COLO829 (cell line): ENCODE measurements at regions not wholly inside any gene's neighbourhood (a gene's known extent, or its start where the extent isn't known, plus 50 kb on each side); places are given as distances from the start of the nearest gene placed in this dataset.

Experiments used
- DNase-seq: peaks from one replicate; pipeline ENCODE4 v3.0.0; 2012; ENCODE audit warnings: low spot score

GRCh38 chr2:105150231-105150630, 91.3 kb upstream of the GPR45 start:
- DNase-seq, result no peak

DNA sequence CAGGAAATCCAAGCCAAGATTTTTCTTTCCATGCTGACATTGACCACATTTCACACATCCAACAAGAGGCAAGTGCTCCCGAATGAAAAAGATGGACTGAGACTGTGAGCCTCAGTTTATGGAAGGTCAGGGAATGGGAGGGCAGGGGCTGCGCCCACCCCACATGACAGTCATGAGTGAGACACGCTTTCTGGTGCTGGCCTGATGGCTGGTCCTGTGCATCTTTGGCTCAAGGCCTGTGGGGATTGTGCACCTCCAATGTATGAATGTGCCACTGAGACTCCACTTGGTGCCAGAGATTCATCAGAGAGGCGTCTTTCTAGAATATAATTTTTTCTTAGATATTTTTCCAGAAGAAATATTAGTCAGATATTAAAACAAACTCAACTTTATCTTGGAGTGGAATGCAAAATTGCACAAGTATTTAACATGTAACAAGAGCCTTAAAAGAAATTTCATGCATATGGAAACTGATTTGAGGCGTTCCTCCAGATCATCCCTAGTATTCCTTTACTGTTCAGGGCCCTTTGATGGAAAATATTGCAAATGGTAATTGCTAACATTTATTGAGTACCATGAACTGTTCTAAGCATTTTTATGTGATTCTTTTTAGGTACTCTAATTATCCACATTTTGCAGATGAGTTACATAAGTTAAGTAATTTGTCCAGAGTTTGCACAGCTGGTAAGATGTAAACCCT, 87.3 kb upstream of the GPR45 start:
- no peak for DNase-seq

DNA sequence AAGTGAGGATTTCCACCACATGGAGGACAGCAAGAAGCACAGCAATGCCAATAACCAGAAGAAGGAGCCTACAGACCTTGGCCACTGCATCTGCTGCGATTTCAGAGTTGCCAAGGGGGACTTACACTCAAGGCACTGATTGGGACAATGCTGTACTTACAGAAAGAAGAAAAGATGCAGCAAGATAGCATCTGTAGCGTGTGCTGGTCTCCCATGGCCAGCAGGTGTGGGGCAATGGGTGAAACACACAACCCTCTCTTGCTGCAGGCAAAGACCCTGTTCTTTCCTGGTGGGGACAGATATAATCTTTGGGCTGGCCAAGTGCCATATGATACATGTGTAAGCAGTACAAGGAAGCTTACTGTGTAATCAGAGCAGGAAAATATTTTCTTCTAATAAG, 85.4 kb upstream of the GPR45 start:
- no peak for DNase-seq

- DNase-seq, result no peak
Observed at GRCh38 chr2:105158002-105158401, 83.5 kb upstream of the GPR45 start.

- no peak for DNase-seq
Observed at GRCh38 chr2:105166688-105167087, 74.9 kb upstream of the GPR45 start.

DNA sequence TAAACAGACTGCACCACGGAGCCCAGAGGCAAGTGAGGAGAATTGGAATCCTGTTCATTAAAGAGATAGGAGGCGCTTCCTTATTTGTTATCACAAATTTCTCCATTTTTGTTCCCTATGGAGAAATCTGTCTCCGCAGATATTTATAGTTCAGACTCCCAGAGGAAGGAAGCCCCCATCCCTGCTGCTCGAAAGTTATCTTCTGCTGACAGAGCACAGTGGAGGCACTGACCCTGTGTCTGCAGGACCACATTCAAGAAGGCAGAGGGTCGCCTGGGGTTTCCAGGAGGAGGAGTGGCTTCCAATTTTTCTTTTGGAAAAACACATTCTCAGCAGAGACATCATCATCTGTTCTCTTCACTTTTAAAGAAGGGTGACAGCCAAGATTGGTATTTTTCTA, 73.0 kb upstream of the GPR45 start:
- DNase-seq, result no peak

DNA sequence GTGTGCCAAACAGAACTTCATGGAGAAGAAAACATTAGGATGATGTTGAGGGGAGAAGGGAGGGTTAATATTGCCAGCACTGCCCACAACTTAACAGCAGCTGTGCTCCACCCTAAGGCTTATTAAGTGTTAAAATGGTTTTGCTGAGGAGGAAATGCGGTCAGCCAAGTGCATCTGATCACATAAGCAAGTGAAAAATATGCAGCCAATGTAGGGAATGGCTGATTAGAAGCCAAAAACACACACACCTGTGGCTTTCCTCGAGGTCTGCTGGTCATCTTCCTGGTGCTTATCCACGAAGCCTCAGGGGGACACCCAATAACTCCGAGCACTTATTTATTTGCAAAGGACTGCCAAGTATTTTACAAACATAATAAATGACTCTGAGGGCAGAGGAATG, 66.3 kb upstream of the GPR45 start:
- DNase-seq, result no peak

DNA sequence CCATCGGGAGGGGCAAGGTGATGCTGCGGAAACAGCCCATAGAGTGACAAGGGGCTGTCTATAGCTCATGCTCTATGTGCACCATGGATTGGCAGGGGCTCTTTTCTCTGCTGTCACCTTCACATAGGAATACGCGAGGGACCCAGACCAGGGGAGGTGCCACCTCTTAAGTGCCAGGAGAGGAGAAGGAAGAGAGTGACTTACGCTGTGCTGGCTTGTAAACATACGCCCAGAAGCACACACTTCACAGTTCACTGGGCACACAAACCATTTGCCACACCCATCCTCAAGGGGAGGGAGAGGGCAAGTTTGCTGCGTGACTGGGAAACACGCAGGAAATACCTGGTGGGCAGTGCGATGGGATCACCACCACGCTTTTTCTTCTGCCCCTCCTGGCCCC, 65.1 kb upstream of the GPR45 start:
- no peak for DNase-seq

GRCh38 chr2:105177008-105177407, 64.5 kb upstream of the GPR45 start:
- DNase-seq, result no peak

DNA sequence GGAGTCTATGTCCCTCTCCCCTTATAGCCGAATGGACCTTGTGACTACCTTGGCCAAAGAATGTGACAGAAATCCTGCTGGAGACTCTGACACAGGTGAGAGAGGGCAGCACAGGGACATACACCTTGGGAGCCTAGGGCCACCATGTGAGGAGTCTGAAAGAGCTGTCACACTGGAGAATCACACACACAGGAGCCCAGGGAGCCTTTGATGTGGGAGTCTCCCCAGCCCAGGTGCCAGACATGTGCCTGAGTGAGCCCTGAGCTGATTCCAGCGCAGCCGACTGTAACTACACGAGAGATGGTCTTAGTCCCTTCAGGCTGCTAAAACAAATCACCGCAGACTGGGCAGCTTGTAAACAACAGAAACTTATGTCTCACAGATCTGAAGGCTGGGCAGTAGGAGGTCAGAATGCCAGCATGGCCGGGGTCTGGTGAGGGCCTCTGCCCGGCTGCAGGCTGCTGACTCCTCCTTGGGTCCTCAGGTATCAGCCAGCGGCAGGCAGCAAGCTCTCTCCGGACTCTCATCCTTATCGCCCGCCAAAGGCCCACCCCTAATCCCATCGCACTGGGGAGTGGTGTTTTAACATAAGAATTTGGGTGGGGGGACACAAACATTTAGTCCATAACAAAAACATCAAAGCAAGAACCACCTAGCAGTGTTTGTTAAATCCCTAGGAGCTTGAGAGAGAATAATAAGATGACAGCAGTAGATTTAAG, 63.8 kb upstream of the GPR45 start:
- DNase-seq, result no peak

GRCh38 chr2:105179469-105180372, 61.8 kb upstream of the GPR45 start:
- peak; percentile 54 for DNase-seq

DNA sequence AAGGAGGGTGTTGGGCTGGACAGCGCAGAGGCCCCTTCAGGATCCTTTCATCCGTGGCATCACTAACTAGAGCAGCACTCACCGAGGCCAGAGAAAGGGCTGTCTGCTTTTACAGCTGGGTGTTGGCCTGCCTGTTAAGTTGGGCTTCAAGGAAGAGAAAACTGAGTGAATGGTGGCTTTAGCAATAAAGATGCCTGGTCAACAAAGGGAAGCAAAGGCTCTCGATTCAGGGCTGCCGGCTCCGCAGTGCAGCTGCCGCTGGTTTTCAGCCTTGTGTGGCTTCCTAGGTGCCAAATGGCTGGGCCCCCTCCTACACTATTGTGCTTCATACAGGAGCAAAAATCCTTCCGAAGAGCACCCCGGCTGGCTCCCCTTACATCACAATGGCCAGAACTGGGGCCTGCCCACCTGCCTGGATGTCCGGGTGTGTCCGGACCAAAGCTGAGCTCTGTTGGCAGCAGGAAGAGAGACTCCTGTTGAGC, 61.0 kb upstream of the GPR45 start:
- no peak for DNase-seq

- no peak for DNase-seq
Observed at GRCh38 chr2:105181282-105181681, 60.3 kb upstream of the GPR45 start.

- no peak for DNase-seq
Observed at GRCh38 chr2:105183555-105184323, 57.8 kb upstream of the GPR45 start.

DNA sequence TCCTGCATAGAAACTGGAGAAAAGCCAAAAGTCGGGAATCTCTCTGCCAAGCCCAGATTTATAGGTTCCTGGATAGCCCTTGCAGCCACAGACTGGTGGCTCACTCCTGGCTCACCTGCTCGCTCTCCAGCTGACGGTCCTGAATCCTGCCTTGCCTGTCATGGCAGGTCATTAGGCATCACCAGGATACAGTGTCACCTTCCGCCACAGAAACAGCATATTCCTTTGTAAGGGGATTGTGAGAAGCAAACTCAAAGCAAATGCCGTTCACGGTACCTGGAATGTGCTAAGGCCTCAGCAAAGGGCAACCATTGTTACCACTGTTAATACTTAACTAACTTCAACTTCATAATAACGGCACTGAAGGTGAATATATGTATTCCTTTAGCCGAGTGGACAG, 57.1 kb upstream of the GPR45 start:
- DNase-seq, result no peak

- no peak for DNase-seq
Observed at GRCh38 chr2:105186967-105187498, 54.5 kb upstream of the GPR45 start.

GRCh38 chr2:105187531-105187930, 54.0 kb upstream of the GPR45 start:
- DNase-seq, result peak; percentile 55

GRCh38 chr2:105188343-105188742, 53.2 kb upstream of the GPR45 start:
- DNase-seq, result no peak
